ENCODE measurements at regions not wholly inside any gene's neighbourhood (a gene's known extent, or its start where the extent isn't known, plus 50 kb on each side); places are given as distances from the start of the nearest gene placed in this dataset.

DNA sequence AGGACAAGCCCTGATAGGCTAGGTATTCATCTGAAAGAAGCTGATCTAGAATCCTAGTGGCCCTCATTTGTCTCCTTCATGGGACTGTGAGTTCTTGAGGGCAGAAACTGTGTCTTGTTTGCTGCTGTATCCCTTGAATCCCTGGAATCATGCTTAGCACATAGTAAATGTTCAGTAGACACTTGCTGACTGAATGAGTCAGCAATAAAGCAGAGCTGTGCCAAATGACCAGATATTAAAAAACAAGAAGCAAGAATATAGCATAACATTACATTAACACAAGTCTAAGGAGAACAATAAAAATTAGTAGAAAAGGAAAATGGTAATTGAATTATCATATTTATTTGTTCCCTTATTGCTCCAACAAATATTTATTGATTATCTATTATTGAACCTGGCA lies 420.5 kb downstream of the ZSWIM6 start:
- H3K27ac ChIP-seq, result no peak overlapping the region

GRCh38 chr5:61754792-61755191 lies 422.7 kb downstream of the ZSWIM6 start:
- no peaks in the 10 kb centered on the region for H3K27me3 ChIP-seq
- H3K27ac ChIP-seq, result no peak overlapping the region
- TF ChIP-seq CTCF (IDR thresholded peaks at IDR 0.05), result no peak
- no peaks in the 10 kb centered on the region for H3K9me3 ChIP-seq
- no peaks in the 10 kb centered on the region for H3K4me1 ChIP-seq (ENCODE audit: control insufficient read depth in 1 of 2, insufficient read depth in 1 of 2, low read depth in 1 of 2, low read length in 1 of 2)
- H3K4me3 ChIP-seq (ENCODE audit: low read depth in 1 of 2, low read length in 1 of 2), result no peak overlapping the region
- H3K36me3 ChIP-seq, result no peaks in the 10 kb centered on the region

More for the DNA sequence above, 420.5 kb downstream of the ZSWIM6 start:
- no peaks in the 10 kb centered on the region for H3K4me1 ChIP-seq (ENCODE audit: control insufficient read depth in 1 of 2, insufficient read depth in 1 of 2, low read depth in 1 of 2, low read length in 1 of 2)
- H3K36me3 ChIP-seq, result no peaks in the 10 kb centered on the region
- H3K9me3 ChIP-seq, result no peaks in the 10 kb centered on the region
- H3K27me3 ChIP-seq, result no peaks in the 10 kb centered on the region
- no peak overlapping the region for H3K4me3 ChIP-seq (ENCODE audit: low read depth in 1 of 2, low read length in 1 of 2)
- TF ChIP-seq CTCF (IDR thresholded peaks at IDR 0.05), result no peak

DNA sequence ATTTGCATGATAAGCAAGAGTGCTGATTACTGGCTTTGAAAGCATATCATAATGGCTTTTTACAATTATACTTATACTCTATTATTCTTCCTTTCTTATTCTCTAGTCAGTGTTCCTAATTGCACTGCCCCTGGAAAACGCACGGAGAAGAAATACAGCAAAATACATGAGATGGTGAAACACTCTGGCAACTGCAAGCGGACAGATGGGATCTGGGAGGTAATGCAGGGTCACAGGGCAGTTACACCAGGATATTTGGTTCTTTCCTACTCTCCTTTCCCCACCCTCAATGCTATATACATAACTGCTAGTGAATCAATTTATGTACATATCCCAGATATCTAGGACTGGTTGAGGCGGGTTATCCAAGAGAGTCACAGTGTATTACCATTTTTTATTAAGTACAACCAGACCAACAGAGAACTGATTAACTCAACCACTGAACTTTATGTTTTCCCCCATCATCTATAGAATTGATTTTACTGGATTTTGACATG lies 423.7 kb downstream of the ZSWIM6 start:
- no peak for TF ChIP-seq CTCF (IDR thresholded peaks at IDR 0.05)
- Histone ChIP-seq H3K9me3 (no peaks in the 10 kb centered on the region), H3K4me1 (ENCODE audit: control insufficient read depth in 1 of 2, insufficient read depth in 1 of 2, low read depth in 1 of 2, low read length in 1 of 2) (no peaks in the 10 kb centered on the region), H3K36me3 (no peaks in the 10 kb centered on the region), H3K27me3 (no peaks in the 10 kb centered on the region), H3K27ac (no peak overlapping the region), H3K4me3 (ENCODE audit: low read depth in 1 of 2, low read length in 1 of 2) (no peak overlapping the region)

DNA sequence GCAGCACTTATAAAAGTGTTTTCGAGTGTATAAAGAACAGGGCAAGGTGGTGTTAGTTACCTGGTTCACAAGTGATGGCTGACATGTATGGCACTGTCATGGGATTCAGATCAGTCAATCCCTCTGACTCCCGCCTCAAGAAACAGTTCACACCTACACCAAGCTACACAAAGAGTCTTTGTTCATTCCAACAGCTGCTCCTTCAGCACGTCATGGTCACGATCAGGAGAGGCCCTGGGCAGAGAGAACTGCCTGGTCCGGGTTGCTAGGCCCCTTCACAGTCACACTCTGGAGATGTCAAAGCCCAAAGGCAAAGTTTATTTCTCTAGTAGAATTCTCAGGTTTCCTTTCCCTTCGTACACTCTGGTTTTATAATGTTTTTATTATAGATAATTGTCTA lies 426.7 kb downstream of the ZSWIM6 start:
- H3K27me3 ChIP-seq, result no peaks in the 10 kb centered on the region
- H3K4me1 ChIP-seq (ENCODE audit: control insufficient read depth in 1 of 2, insufficient read depth in 1 of 2, low read depth in 1 of 2, low read length in 1 of 2), result no peaks in the 10 kb centered on the region
- H3K4me3 ChIP-seq (ENCODE audit: low read depth in 1 of 2, low read length in 1 of 2), result no peak overlapping the region

DNA sequence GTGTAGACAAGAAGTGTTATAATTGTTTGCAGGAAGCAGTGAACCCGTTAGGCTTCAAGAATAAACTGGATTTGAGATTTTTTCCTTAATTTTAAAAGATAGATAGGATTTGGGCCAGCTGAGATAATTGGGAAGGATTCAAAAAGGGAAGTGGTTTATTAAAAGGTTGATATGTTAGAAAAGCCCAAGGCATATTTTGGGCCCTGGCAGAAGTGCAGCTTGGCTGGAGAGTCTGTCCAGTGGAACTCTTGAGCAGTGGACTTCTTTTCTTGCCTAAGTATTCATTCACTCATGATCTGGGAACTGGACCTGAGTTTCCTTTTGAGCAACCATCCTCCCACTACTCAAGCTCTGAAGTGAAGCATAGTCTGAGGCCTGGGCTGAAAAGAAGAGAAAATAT lies 433.4 kb downstream of the ZSWIM6 start:
- Histone ChIP-seq H3K36me3 (no peaks in the 10 kb centered on the region), H3K27ac (no peak overlapping the region), H3K9me3 (no peaks in the 10 kb centered on the region), H3K4me1 (ENCODE audit: control insufficient read depth in 1 of 2, insufficient read depth in 1 of 2, low read depth in 1 of 2, low read length in 1 of 2) (no peaks in the 10 kb centered on the region), H3K27me3 (no peaks in the 10 kb centered on the region), H3K4me3 (ENCODE audit: low read depth in 1 of 2, low read length in 1 of 2) (no peak overlapping the region)
- no peak for TF ChIP-seq CTCF (IDR thresholded peaks at IDR 0.05)

More for the DNA sequence above, 426.7 kb downstream of the ZSWIM6 start:
- Histone ChIP-seq H3K36me3 (no peaks in the 10 kb centered on the region), H3K9me3 (no peaks in the 10 kb centered on the region), H3K27ac (no peak overlapping the region)
- no peak for TF ChIP-seq CTCF (IDR thresholded peaks at IDR 0.05)

GRCh38 chr5:61766141-61766540 lies 434.1 kb downstream of the ZSWIM6 start:
- Histone ChIP-seq H3K27me3 (no peaks in the 10 kb centered on the region), H3K9me3 (no peaks in the 10 kb centered on the region), H3K36me3 (no peaks in the 10 kb centered on the region), H3K27ac (no peak overlapping the region), H3K4me3 (ENCODE audit: low read depth in 1 of 2, low read length in 1 of 2) (no peak overlapping the region), H3K4me1 (ENCODE audit: control insufficient read depth in 1 of 2, insufficient read depth in 1 of 2, low read depth in 1 of 2, low read length in 1 of 2) (no peaks in the 10 kb centered on the region)
- no peak for TF ChIP-seq CTCF (IDR thresholded peaks at IDR 0.05)

Measured in neutrophil (primary cell).